ENCODE measurements at regions not wholly inside any gene's neighbourhood (a gene's known extent, or its start where the extent isn't known, plus 50 kb on each side); places are given as distances from the start of the nearest gene placed in this dataset.
"Not testable (repeated sequence)": the region's sequence is repeated elsewhere in the genome, so short reads cannot be mapped to it uniquely, and the experiment has no call there.

- TF ChIP-seq, protein P1, sequence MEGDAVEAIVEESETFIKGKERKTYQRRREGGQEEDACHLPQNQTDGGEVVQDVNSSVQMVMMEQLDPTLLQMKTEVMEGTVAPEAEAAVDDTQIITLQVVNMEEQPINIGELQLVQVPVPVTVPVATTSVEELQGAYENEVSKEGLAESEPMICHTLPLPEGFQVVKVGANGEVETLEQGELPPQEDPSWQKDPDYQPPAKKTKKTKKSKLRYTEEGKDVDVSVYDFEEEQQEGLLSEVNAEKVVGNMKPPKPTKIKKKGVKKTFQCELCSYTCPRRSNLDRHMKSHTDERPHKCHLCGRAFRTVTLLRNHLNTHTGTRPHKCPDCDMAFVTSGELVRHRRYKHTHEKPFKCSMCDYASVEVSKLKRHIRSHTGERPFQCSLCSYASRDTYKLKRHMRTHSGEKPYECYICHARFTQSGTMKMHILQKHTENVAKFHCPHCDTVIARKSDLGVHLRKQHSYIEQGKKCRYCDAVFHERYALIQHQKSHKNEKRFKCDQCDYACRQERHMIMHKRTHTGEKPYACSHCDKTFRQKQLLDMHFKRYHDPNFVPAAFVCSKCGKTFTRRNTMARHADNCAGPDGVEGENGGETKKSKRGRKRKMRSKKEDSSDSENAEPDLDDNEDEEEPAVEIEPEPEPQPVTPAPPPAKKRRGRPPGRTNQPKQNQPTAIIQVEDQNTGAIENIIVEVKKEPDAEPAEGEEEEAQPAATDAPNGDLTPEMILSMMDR (IDR thresholded peaks at IDR 0.05; ENCODE audit: control insufficient read depth, insufficient read depth, low read depth, low read length, missing control alignments), result no peak
- no peak for DNase-seq (ENCODE audit: low read depth)
- no peak overlapping the region for H3K4me3 ChIP-seq (ENCODE audit: control insufficient read depth, low read depth, low read length)
These were observed 1057.0 kb upstream of the SLIT2 start for GRCh38 chr4:19194672-19195071.

GRCh38 chr4:19193274-19193981 lies 1058.3 kb upstream of the SLIT2 start:
- no peak overlapping the region for H3K4me3 ChIP-seq (ENCODE audit: control insufficient read depth, low read depth, low read length)
- TF ChIP-seq, protein P1 (IDR thresholded peaks at IDR 0.05; ENCODE audit: control insufficient read depth, insufficient read depth, low read depth, low read length, missing control alignments), result no peak
- no peak for DNase-seq (ENCODE audit: low read depth)

- TF ChIP-seq, protein P1 (IDR thresholded peaks at IDR 0.05; ENCODE audit: control insufficient read depth, insufficient read depth, low read depth, low read length, missing control alignments), result no peak
- no peak overlapping the region for H3K4me3 ChIP-seq (ENCODE audit: control insufficient read depth, low read depth, low read length)
- DNase-seq (ENCODE audit: low read depth), result no peak
These were observed 1059.6 kb upstream of the SLIT2 start for GRCh38 chr4:19191979-19192650.

- no peak for DNase-seq (ENCODE audit: low read depth)
- H3K4me3 ChIP-seq (ENCODE audit: control insufficient read depth, low read depth, low read length), result no peak overlapping the region
- TF ChIP-seq, protein P1 (IDR thresholded peaks at IDR 0.05; ENCODE audit: control insufficient read depth, insufficient read depth, low read depth, low read length, missing control alignments), result no peak
These were observed 1064.0 kb upstream of the SLIT2 start for GRCh38 chr4:19187691-19188090.

DNA sequence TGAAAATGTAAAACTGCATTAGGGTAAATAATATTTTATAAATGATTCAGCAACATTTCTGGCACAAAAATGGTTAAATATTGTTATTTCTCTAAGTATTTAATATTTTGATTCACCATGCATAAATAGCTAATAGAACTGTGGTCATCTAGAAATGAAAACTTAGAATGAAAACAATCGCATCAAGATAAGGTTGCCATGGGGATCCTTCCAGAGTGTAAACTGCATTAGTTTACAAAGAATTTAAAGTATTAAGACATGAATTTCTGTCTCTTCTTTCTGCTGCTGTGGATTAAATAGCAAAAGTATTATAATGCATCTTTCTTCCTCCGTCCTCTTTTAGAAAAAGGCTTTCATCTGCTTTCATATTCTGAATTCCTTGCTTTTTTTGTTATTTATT lies 1064.6 kb upstream of the SLIT2 start:
- no peak overlapping the region for H3K4me3 ChIP-seq (ENCODE audit: control insufficient read depth, low read depth, low read length)
- DNase-seq (ENCODE audit: low read depth), result no peak
- TF ChIP-seq, protein P1 (IDR thresholded peaks at IDR 0.05; ENCODE audit: control insufficient read depth, insufficient read depth, low read depth, low read length, missing control alignments), result no peak

DNA sequence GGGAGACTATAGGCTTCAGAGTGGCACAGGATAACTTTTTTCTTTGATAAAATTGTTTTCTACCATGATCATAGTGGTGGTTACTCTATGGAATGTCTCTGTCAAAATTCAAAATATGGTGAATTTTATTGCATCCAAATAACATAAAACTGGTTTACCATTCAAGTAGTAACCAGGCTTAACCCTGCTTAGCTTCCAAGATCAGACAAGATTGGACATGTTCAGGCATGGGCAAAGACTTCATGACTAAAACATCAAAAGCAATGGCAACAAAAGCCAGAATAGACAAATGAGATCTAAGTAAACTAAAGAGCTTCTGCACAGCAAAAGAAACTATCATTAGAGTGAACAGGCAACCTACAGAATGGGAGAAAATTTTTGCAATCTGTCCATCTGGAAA lies 1070.1 kb upstream of the SLIT2 start:
- not testable (repeated sequence) for H3K4me3 ChIP-seq (ENCODE audit: control insufficient read depth, low read depth, low read length); DNase-seq (ENCODE audit: low read depth)

DNA sequence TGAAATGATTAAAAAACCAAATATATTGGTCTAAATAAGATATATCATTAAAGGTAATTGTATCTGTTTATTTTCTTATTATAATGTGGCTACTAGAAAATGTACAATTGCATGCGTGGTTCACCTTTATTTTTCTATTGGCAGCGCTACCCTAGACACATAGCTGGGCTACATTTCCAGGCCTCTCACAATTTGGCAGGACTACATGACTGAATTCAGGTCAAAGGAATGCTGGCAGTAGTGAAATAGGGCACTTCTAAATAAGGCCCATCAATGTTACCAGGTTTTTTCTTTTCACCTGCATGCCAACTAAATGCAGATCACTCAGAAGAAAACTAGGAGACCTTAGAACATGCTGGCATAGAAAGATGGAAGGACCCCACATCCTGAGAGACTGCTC lies 1072.9 kb upstream of the SLIT2 start:
- no peak for DNase-seq (ENCODE audit: low read depth)
- H3K4me3 ChIP-seq (ENCODE audit: control insufficient read depth, low read depth, low read length), result no peak overlapping the region
- TF ChIP-seq, protein P1 (IDR thresholded peaks at IDR 0.05; ENCODE audit: control insufficient read depth, insufficient read depth, low read depth, low read length, missing control alignments), result no peak
